Heart left ventricle (tissue), 16 donors: ENCODE measurements at regions not wholly inside any gene's neighbourhood (a gene's known extent, or its start where the extent isn't known, plus 50 kb on each side); places are given as distances from the start of the nearest gene placed in this dataset.
A peak's percentile ranks its signal among the peaks of the same experiment; 100 is the strongest.

Experiments
- ATAC-seq, 4 donors: fragments of 200-7000 bp; cut with Tn5 transposase; one replicate each; pipeline ENCODE4 v1.9.1; 2020 to 2022; ENCODE audit warnings: moderate library complexity in 4 of 4, mild to moderate bottlenecking in 3 of 4, moderate number of reproducible peaks in 1 of 4
- DNase-seq, 5 donors: peaks; one replicate each; pipeline ENCODE4 v3.0.0-alpha.2; 2020
- H3K27ac ChIP-seq, 12 donors: fragments of 200-600 bp; sonication (generic) in 4 of 12; one replicate each; pipeline versions ENCODE4 v1.5.0 to v1.8.0; 2016 to 2022; ENCODE audit warnings: mild to moderate bottlenecking in 2 of 12
- H3K27me3 ChIP-seq, 9 donors: fragments of 200-600 bp; sonication (generic) in 2 of 9; one replicate each; pipeline versions ENCODE4 v1.5.1 to v1.8.0; 2016 to 2022; ENCODE audit warnings: mild to moderate bottlenecking in 3 of 9
- H3K36me3 ChIP-seq, 9 donors: fragments of 200-600 bp; sonication (generic) in 2 of 9; one replicate each; pipeline versions ENCODE4 v1.5.0 to v1.8.0; 2018 to 2022; ENCODE audit warnings: mild to moderate bottlenecking in 2 of 9
- H3K4me1 ChIP-seq, 12 donors: fragments of 200-600 bp; sonication (generic) in 4 of 12; one replicate each; pipeline versions ENCODE4 v1.5.0 to v1.8.0; 2016 to 2022; ENCODE audit warnings: mild to moderate bottlenecking in 3 of 12
- H3K4me3 ChIP-seq, 12 donors: fragments of 200-600 bp; sonication (generic) in 4 of 12; one replicate each; pipeline versions ENCODE4 v1.5.0 to v1.8.0; 2017 to 2022; ENCODE audit warnings: mild to moderate bottlenecking in 9 of 12, moderate library complexity in 4 of 12
- H3K9me3 ChIP-seq, 12 donors: fragments of 200-600 bp; sonication (generic) in 4 of 12; one replicate each; pipeline versions ENCODE4 v1.5.0 to v1.8.0; 2016 to 2022; ENCODE audit warnings: mild to moderate bottlenecking in 1 of 12
- POLR2A ChIP-seq, 2 donors: fragments of 450-650 bp; IDR thresholded peaks; one replicate each; pipeline ENCODE4 v1.6.1; 2017; ENCODE audit warnings: antibody characterized with exemption in 2 of 2, mild to moderate bottlenecking in 2 of 2, moderate library complexity in 2 of 2
- WGBS, 4 donors: extraction: QIAGEN DNeasy Blood & Tissue Kit in 2 of 4; methylation state at CpG; one replicate each; pipeline versions ENCODE4 v1.1.5 to v1.1.7; 2013 to 2018; 5-methylcytosine and 5-hydroxymethylcytosine counted together
- intact Hi-C, 10 donors: fragments of 100-400 bp; cut with DNase I; formaldehyde crosslinking; loops; one replicate each; pipeline versions ENCODE4 v1.11.1 to v1.14.2; 2022
- TF ChIP-seq, protein P1 (sequence below), 12 donors: fragments of 200-600 bp; sonication (generic) in 4 of 12; IDR thresholded peaks; one replicate each; pipeline versions ENCODE4 v1.5.0 to v1.8.0; 2018 to 2022; ENCODE audit warnings: antibody characterized with exemption in 12 of 12, mild to moderate bottlenecking in 5 of 12
- donor health status: ischemic (EF 13 %, LVEDD 7.1; RV severe dilation, severe dysfunction).
- donor health status: healthy with polysubstance abuse.
- donor health status: DM: no; HTN: yes; CAD: no.
- donor health status: DM: no; HTN: no; CAD: no.
- donor health status: ischemic (EF 25% LVEDD 6.9; RV normal size, moderate dysfunction).
- donor health status: ischemic (EF 25% LVEDD 5.7; RV mildly dilated, moderate dysfunction).
- donor health status: healthy.
- donor health status: DM: yes; HTN: yes; CAD: no.
- donor health status: ischemic (EF 35%, LVEDD 5.7; RV mildly dilated, moderate dysfunction).
- donor health status: nonischemic (EF 11% LVEDD 7.7; RV severe dilation, severe dysfunction).
- donor health status: DM: yes; HTN: yes; CAD: no.
- donor health status: PGD.
- donor health status: ischemic (EF 29% LVEDD 5.4; RV normal size, mild dysfunction).
- donor health status: nonischemic (EF 23%, LVEDD 6.1; RV moderate dilation, normal function).

DNA sequence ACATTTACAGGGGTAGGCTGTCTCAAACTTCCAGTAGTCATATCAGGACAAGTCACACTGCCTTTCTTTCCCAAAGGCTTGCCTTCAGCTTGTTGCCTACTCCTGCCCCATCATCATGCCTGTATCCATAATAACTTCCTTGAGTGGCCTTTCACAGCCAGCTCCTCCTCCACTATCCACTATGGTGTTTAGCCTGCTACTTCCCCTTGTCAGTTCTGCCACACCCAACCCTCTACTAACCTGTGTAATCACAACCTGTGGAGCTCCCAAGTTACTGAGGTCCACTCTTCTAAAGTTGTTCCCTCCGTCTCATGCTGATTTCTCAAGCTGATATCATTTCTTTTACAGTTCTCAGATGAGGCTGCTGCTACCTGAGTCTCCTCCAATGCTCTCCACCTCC lies 159.9 kb downstream of the BMP4 start:
- TF ChIP-seq POLR2A (IDR thresholded peaks at IDR 0.05) = no peak
- TF ChIP-seq, protein P1, sequence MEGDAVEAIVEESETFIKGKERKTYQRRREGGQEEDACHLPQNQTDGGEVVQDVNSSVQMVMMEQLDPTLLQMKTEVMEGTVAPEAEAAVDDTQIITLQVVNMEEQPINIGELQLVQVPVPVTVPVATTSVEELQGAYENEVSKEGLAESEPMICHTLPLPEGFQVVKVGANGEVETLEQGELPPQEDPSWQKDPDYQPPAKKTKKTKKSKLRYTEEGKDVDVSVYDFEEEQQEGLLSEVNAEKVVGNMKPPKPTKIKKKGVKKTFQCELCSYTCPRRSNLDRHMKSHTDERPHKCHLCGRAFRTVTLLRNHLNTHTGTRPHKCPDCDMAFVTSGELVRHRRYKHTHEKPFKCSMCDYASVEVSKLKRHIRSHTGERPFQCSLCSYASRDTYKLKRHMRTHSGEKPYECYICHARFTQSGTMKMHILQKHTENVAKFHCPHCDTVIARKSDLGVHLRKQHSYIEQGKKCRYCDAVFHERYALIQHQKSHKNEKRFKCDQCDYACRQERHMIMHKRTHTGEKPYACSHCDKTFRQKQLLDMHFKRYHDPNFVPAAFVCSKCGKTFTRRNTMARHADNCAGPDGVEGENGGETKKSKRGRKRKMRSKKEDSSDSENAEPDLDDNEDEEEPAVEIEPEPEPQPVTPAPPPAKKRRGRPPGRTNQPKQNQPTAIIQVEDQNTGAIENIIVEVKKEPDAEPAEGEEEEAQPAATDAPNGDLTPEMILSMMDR (IDR thresholded peaks at IDR 0.05) = no peak
- H3K9me3 ChIP-seq = no peaks in the 10 kb centered on the region
- no peak overlapping the region for H3K27ac ChIP-seq
- DNase-seq (no peak), ATAC-seq (no peak)
- 86 to 97% (median 91%) methylated on average over 1 of the region's 1 CpG for WGBS, 4 donors
- H3K4me3 ChIP-seq = no peak overlapping the region
- intact Hi-C loops = no loop called here
- H3K36me3 ChIP-seq = no peaks in the 10 kb centered on the region
- no peaks in the 10 kb centered on the region for H3K27me3 ChIP-seq
- peaks cover 0 to 9% (median 0%) of the 10 kb centered on the region in 12 donors for H3K4me1 ChIP-seq

DNA sequence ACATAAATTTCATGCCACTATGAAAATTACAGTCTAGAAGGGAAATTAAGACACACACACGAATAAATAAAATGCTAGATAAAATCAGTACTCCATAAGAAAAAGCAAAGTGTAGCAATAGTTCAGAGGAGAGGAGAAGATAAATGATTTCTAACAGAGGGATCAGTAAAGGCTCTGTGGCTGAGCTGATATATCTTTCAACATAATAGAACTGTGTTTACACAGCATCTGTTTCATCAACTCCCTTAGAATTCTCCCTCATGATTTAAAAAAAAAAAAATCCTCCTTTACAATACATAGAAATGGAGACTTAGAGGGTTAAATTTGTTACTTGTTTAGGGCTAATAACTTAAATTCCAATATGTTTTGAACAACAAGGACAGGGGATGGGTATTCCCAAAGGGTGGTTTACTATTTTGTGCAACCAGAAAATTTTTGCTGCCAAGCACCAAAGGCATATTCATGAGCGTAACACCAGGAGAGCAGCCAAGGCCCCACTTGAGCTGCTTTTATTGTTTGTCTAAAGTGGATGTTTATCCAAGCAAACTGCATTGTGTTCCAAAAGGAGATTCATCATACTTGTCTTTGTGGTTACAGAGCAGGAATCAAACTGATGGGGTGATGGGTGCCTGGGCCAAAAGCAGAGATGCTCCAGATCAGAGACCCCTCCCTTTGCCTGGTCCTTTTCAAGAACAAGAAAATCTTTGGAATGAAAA lies 162.7 kb downstream of the BMP4 start:
- DNase-seq (peak in 1 of 5 donors; percentile 29), ATAC-seq (no peak)
- Histone ChIP-seq H3K27ac (no peak overlapping the region), H3K4me1 (peaks cover 0 to 9% (median 0%) of the 10 kb centered on the region in 12 donors), H3K36me3 (no peaks in the 10 kb centered on the region), H3K27me3 (no peaks in the 10 kb centered on the region), H3K4me3 (no peak overlapping the region), H3K9me3 (no peaks in the 10 kb centered on the region)
- intact Hi-C loops = no loop called here
- no peak for TF ChIP-seq POLR2A (IDR thresholded peaks at IDR 0.05)
- TF ChIP-seq, protein P1 (IDR thresholded peaks at IDR 0.05) = no peak
- 66 to 81% (median 76%) methylated on average over 2 of the region's 2 CpGs for WGBS, 4 donors

DNA sequence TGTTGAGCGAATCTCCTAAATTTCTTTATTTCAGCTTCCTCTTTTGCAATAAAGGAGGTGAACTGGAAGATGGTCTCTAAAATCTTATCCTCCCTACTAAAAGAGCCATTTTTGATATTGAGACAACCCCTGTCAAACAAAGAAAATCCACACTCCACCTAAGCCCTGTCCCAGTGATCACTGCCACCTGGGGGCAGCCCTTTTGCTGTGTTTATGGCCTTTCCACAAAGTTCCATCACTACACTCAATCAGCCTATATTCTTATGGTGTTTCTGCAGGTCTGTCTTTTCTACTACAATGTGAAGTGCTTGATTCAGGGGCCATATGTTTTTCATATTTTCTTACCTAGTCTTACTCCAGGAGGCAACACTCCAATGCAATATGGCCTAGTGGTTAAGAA lies 163.7 kb downstream of the BMP4 start:
- DNase-seq (no peak), ATAC-seq (no peak)
- intact Hi-C loops = no loop called here

DNA sequence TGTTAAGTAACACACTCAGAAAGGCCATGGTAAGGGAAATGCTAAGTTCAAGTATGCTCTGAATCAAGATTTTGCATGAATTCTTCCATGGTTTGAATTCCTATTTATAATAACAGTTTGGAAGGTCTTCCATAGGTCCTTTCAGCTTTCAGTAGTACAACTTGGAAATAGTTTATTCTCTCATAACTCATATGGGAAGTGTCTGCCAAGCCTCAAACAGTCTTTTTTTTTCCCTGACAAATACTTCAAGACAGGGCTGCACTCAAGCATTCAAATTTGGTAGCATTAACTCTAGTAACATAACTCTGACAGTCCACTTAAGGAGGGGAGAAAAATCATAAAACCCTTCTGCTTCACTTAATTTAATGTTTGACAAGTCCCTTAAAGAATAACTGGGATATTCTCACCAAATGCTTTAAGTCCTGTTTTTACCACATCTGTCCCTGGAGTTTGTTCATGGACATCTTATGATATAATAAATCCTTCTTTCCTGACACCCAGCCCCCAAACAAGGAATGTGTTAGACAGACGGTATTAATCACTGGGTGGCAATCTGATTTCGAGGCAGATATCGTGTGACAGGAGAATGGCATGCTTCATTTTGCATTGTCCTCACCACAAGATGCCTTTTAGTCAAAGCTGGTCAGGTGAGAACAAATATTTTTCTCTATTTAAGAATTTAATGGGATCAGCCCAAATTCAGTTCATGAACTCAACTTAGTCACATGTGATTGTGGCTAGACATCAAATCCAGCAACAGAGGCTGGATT lies 165.7 kb downstream of the BMP4 start:
- peaks cover 0 to 9% (median 0%) of the 10 kb centered on the region in 12 donors for H3K4me1 ChIP-seq
- intact Hi-C loops = no loop called here
- WGBS, 4 donors = 70 to 88% (median 80%) methylated on average over 3 of the region's 3 CpGs
- no peak overlapping the region for H3K27ac ChIP-seq
- no peak for TF ChIP-seq POLR2A (IDR thresholded peaks at IDR 0.05)
- TF ChIP-seq, protein P1 (IDR thresholded peaks at IDR 0.05) = no peak
- H3K36me3 ChIP-seq = no peaks in the 10 kb centered on the region
- H3K9me3 ChIP-seq = no peaks in the 10 kb centered on the region
- no peak for DNase-seq
- no peaks in the 10 kb centered on the region for H3K27me3 ChIP-seq
- ATAC-seq = no peak
- H3K4me3 ChIP-seq = no peak overlapping the region

More for the DNA sequence above, 163.7 kb downstream of the BMP4 start:
- TF ChIP-seq, protein P1 (IDR thresholded peaks at IDR 0.05) = peak in 1 of 12 donors; percentile 11
- TF ChIP-seq POLR2A (IDR thresholded peaks at IDR 0.05) = no peak
- peaks cover 0 to 9% (median 0%) of the 10 kb centered on the region in 12 donors for H3K4me1 ChIP-seq
- H3K9me3 ChIP-seq = no peaks in the 10 kb centered on the region
- H3K36me3 ChIP-seq = no peaks in the 10 kb centered on the region
- 92 to 100% (median 96%) methylated on average over 1 of the region's 1 CpG for WGBS, 4 donors
- no peak overlapping the region for H3K27ac ChIP-seq
- no peaks in the 10 kb centered on the region for H3K27me3 ChIP-seq
- H3K4me3 ChIP-seq = no peak overlapping the region
